Umbilical cord (tissue), 1 donor: ENCODE measurements at regions not wholly inside any gene's neighbourhood (a gene's known extent, or its start where the extent isn't known, plus 50 kb on each side); places are given as distances from the start of the nearest gene placed in this dataset.

Source experiments
- DNase-seq: peaks from one replicate; pipeline ENCODE4 v3.0.0-alpha.2; 2015; ENCODE audit warnings: low spot score

- DNase-seq, result no peak
These were observed 52.0 kb upstream of the CAMK1G start for GRCh38 chr1:209531549-209531948.
